RKO (cell line): ENCODE measurements at regions not wholly inside any gene's neighbourhood (a gene's known extent, or its start where the extent isn't known, plus 50 kb on each side); places are given as distances from the start of the nearest gene placed in this dataset.
A peak's percentile ranks its signal among the peaks of the same experiment; 100 is the strongest.

Experiments
- DNase-seq: peaks from one replicate; pipeline ENCODE4 v3.0.0-alpha.2; 2016; ENCODE audit warnings: low spot score

GRCh38 chr3:94709249-94709902, 646.5 kb downstream of the NSUN3 start:
- DNase-seq = no peak

- no peak for DNase-seq
Observed at GRCh38 chr3:94714194-94714593, 651.3 kb downstream of the NSUN3 start.

GRCh38 chr3:94716326-94717018, 653.6 kb downstream of the NSUN3 start:
- peak; percentile 7 for DNase-seq

DNA sequence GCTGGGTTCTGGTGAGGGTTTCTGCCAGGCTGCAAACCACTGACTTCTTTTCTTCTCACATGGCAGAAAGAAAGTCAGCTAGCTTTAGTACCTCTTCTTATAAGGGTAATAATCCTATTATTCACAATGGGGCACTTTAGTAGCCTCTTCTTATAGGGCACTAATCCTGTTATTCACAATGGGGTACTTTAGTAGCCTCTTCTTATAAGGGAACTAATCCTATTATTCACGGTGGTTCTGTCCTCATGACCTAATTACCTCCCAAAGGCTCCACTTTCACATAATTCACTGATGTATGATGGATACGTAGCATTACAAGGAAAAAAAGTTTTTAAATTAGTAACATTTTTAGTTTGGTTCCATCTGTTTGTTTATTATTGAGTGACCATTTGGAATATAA, 671.3 kb downstream of the NSUN3 start:
- no peak for DNase-seq

GRCh38 chr3:94735354-94735753, 672.5 kb downstream of the NSUN3 start:
- DNase-seq = no peak

GRCh38 chr3:94737116-94737515, 674.3 kb downstream of the NSUN3 start:
- no peak for DNase-seq

- no peak for DNase-seq
Observed at GRCh38 chr3:94739420-94739819, 676.6 kb downstream of the NSUN3 start.

- no peak for DNase-seq
Observed at GRCh38 chr3:94758751-94759150, 695.9 kb downstream of the NSUN3 start.

- DNase-seq = no peak
Observed at GRCh38 chr3:94772402-94772801, 709.5 kb downstream of the NSUN3 start.

DNA sequence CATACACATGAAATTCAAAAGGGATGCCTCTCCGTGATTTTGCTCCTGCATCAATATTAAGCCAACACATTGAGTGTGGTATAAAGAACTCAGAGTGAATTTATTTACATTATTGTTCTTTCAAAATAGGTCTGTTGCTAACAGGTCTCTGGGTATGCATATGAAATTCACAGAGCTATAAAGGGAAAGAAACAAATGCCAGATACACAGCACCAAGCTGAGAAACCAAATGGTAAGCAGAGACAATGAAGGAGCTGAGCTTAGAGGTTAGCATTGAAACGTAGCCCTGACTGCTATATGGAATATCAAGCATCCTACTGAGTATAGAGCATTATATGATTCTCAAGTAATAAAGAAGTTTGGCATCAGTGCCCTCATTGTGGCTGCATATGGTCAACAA, 712.9 kb downstream of the NSUN3 start:
- no peak for DNase-seq

GRCh38 chr3:94776401-94776915, 713.6 kb downstream of the NSUN3 start:
- no peak for DNase-seq

- no peak for DNase-seq
Observed at GRCh38 chr3:94778289-94778688, 715.4 kb downstream of the NSUN3 start.

DNA sequence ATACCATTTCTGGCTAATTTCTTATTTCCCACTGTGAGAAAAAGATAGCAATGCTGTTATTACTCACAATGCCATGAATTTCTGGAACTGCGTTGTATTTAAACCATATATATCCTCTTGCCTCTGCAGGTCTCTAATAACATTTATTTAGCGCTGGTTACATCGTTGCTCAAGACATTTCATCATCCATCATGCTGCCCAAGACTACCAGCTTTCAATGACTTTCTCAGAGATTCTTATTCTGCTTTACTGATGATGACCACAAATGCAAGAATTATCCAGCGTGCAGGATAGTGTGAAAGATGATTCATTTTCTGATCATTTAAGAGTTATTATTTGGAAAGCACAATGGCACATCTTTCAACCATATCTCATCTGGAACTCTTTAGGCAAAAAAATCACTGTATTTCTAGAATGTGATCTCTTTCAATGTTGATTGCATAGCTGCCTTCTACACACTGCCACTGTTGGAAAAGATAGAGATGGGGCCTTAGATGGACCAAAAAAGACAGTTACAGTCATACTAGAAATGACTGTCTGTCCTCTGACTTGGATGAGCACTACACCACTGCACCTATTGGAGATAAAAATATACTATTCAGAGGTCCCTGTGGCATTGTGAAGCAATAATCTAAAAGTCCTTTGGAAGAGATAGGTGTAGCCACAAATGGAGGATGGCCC, 716.1 kb downstream of the NSUN3 start:
- DNase-seq = no peak

DNA sequence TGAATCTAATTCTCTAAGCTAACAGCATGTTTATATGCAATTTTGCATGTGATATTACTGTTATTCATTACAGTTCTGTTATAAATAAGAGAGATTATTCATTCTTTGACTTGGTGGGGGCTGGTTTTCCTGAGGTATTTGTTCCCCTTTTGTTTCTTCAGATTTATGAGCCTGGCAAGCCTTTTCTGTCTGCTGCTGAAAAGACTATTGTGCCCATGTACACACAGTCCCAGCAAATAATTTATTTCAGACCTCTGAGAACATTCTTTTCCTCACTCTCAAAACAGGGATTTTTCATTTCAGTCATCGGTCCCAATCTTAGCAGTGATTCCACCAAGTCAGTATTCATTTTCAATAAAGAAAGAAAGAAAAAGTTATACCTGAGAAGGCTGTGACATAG, 716.8 kb downstream of the NSUN3 start:
- DNase-seq = no peak

- DNase-seq = no peak
Observed at GRCh38 chr3:94784274-94784673, 721.4 kb downstream of the NSUN3 start.

DNA sequence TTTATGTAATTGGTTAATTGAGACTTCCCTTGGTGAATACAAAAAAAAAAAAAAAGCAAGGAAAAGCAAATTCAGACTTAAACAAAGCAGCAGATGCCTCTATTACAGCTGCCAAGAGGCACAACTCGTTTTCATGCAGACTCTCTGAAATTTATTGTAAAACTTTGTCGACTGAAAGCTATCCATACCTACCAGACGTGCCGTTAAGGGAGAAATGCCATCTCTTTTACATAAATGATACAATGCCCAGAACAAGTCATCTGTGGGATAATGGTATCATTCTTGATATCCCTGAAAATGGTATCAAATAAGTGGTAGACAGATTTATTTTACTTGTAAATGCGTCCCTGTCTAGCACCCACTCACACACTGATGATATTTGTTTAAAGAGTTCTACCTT, 724.2 kb downstream of the NSUN3 start:
- no peak for DNase-seq

DNA sequence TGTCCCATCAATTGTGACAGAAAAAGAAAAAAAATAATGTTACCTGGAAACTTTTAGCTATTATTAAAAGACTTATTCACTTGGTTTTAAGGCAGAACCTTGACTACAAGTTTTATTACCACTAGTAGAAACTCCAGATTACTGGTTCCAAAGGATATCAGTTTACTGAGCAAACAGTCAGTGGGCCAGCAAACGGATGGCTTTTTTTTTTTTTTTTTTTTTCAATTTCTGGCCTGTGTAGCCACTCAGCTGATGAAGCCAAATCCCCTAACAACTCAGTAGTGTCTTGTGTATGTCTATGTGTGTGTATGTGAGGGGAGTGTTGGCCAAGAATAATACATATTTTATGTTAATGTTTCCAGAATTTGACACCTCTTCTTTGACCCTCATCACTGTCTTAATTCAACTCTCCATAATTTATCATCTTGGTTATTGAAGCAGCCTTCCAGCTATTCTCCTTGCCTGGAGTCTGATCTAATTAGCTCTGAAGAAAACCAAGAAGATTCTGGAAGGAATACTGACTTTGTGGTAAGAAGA, 724.9 kb downstream of the NSUN3 start:
- no peak for DNase-seq

DNA sequence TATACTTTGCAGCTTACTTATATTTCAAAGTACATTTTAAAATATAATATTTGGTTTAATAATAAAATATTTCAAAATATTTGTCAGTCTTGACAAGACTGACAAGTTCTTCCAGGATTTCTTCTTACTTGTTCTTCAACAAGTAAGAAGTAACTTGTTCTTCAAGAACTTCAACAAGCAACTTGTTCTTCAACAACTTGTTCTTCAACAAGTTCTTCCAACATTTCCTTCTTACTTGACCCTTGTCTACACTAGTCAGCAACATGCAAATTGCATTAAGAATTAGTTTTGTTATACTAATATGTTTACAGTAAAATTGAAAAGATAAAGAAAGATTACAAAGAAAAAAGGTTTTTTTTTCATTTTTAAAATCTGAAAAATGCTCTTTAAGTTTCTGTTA, 731.7 kb downstream of the NSUN3 start:
- DNase-seq = no peak

GRCh38 chr3:94799420-94800060, 736.7 kb downstream of the NSUN3 start:
- no peak for DNase-seq

DNA sequence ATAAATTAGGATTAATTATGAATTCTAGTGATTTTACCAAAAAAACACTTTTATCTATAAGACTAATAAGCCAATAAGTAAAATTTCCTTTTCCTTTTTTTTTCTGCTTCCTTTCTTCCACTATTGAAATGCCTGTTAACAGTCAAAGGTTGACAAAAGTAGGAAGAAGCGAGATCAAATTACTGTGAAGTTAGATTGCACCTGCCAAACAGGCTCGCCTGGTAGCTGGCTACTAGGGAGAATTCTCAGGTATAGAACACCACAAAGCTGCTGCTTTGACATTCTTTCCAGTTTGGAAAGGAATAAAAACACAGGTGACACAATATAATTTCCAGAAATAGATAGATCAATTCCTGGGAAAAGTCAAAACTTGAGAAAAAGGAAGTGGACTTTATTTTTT, 749.0 kb downstream of the NSUN3 start:
- DNase-seq = no peak

DNA sequence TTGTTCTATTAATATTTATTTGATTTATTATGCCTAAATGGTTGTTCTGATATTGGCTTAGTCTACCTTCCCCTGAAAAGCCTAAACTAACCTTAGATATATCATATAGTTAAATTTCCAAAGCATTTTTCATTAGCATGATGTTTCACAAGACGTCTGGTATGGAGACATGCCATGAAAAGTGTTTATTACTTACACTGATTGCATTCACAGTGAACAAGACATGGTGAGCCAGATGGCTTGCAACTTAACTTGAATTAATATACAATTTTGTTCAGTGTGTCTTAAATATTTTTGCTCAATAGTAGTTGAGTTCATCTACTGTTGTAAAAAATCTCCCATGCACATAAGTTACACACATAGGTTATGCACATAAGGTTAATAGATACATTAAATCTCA, 758.4 kb downstream of the NSUN3 start:
- no peak for DNase-seq

DNA sequence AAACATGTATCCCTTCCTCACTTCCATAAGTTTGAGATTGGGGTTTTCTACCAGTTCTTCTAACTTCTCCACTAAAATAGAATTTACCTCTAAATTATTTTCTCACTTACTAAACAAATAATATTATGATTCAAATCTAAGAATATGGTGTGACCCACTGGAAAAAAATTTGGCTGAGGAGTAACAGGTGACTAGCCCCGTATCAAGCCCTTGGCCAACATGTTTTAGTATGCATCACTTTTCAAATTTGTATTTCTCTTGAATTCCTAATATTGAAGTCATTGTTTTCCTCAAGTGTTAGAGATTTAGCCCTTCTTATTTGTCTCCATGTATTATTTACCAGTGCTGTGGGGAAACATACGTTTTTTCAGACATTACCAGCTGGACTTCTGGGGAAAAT, 759.4 kb downstream of the NSUN3 start:
- DNase-seq = peak; percentile 47
